OCI-LY7 (cell line): ENCODE measurements at regions not wholly inside any gene's neighbourhood (a gene's known extent, or its start where the extent isn't known, plus 50 kb on each side); places are given as distances from the start of the nearest gene placed in this dataset.

ENCODE experiments used
- BruUV-seq: library from RNA; stranded (reverse); fragments of 400-500 nt; replicated peaks from 2 replicates; lab custom pipeline; 2021; lab: Mats Ljungman, UMichigan
- CTCF ChIA-PET: fragments of 300-600 bp; sonication (Branson Sonifier 250); formaldehyde crosslinking; loops from one replicate; lab custom pipeline; 2022; ENCODE audit warnings: antibody characterized with exemption; ENCODE audit not compliant: unreplicated experiment; lab: Charles Lee
- POLR2A ChIA-PET: fragments of 300-600 bp; sonication (Branson Sonifier 250); formaldehyde crosslinking; loops from one replicate; lab custom pipeline; 2022; ENCODE audit warnings: antibody characterized with exemption; lab: Charles Lee
- DNase-seq: peaks from one replicate; pipeline ENCODE4 v3.0.0-alpha.2; 2015; ENCODE audit warnings: low spot score
- H2AFZ ChIP-seq: fragments of 200-600 bp; sonication (generic), shearing (Covaris generic); 2 replicates; pipeline ENCODE4 v1.6.1; 2014; ENCODE audit warnings: mild to moderate bottlenecking, antibody characterized with exemption, low read length, moderate library complexity
- H3K27ac ChIP-seq: fragments of 200-600 bp; sonication (generic); 2 replicates; pipeline ENCODE4 v1.5.1; 2014; ENCODE audit warnings: mixed run types, low read depth, mild to moderate bottlenecking, moderate library complexity, low read length, inconsistent platforms; ENCODE audit not compliant: poor library complexity, severe bottlenecking
- H3K36me3 ChIP-seq: fragments of 200-600 bp; sonication (generic); 2 replicates; pipeline ENCODE4 v1.6.1; 2014; ENCODE audit warnings: mild to moderate bottlenecking, antibody characterized with exemption, low read length, moderate library complexity, mixed read lengths; ENCODE audit not compliant: insufficient read depth
- H3K4me1 ChIP-seq: fragments of 200-600 bp; sonication (generic); 2 replicates; pipeline ENCODE4 v1.5.1; 2014; ENCODE audit warnings: mild to moderate bottlenecking, low read length; ENCODE audit not compliant: insufficient read depth, poor library complexity, severe bottlenecking
- H3K4me2 ChIP-seq: fragments of 200-600 bp; sonication (generic); 2 replicates; pipeline ENCODE4 v1.6.1; 2014; ENCODE audit warnings: mild to moderate bottlenecking, low read length
- H3K4me3 ChIP-seq: fragments of 200-600 bp; sonication (generic); 2 replicates; pipeline ENCODE4 v1.5.1; 2014; ENCODE audit warnings: mild to moderate bottlenecking, low read depth, low read length; ENCODE audit not compliant: poor library complexity, severe bottlenecking
- H3K79me2 ChIP-seq: fragments of 200-600 bp; sonication (generic); 2 replicates; pipeline ENCODE4 v1.6.1; 2016; ENCODE audit warnings: low read depth, mild to moderate bottlenecking, low read length, moderate library complexity, mixed read lengths; ENCODE audit not compliant: insufficient read depth
- H3K9me2 ChIP-seq: fragments of 200-600 bp; sonication (generic); 2 replicates; pipeline ENCODE4 v1.6.1; 2016; ENCODE audit warnings: mild to moderate bottlenecking, low read length, mixed read lengths; ENCODE audit not compliant: insufficient read depth
- H3K9me3 ChIP-seq: fragments of 200-600 bp; sonication (generic); 2 replicates; pipeline ENCODE4 v1.6.1; 2014; ENCODE audit warnings: mild to moderate bottlenecking, mixed run types, low read length, mixed read lengths
- H4K20me1 ChIP-seq: fragments of 200-600 bp; sonication (generic); 2 replicates; pipeline ENCODE4 v1.6.1; 2014; ENCODE audit warnings: mild to moderate bottlenecking, antibody characterized with exemption, low read length, moderate library complexity, mixed read lengths; ENCODE audit not compliant: insufficient read depth
- EZH2phosphoT487 ChIP-seq: fragments of 200-600 bp; sonication (generic); IDR thresholded peaks from 2 replicates; pipeline ENCODE4 v1.6.1; 2018; ENCODE audit warnings: low read depth, borderline replicate concordance, mild to moderate bottlenecking, mixed run types, antibody characterized with exemption, low read length, moderate library complexity, mixed read lengths
- intact Hi-C: fragments of 100-400 bp; cut with micrococcal nuclease; formaldehyde crosslinking; loops from one replicate; pipeline ENCODE4 v1.10.0; 2022; ENCODE audit not compliant: unreplicated experiment
- TF ChIP-seq, protein P1 (sequence below): fragments of 200-600 bp; sonication (generic); conservative IDR thresholded peaks from 2 replicates; pipeline ENCODE4 v1.5.1; 2014; ENCODE audit warnings: mild to moderate bottlenecking, antibody characterized with exemption, low read length, moderate library complexity, mixed read lengths

GRCh38 chr20:48293671-48294070, 508.4 kb upstream of the SULF2 start:
- POLR2A ChIA-PET = no interaction called here
- no peak overlapping the region for H3K4me2 ChIP-seq
- H3K9me3 ChIP-seq = no peaks in the 10 kb centered on the region
- no peaks in the 10 kb centered on the region for H3K36me3 ChIP-seq
- CTCF ChIA-PET = no interaction called here
- no peak overlapping the region for H3K4me3 ChIP-seq
- BruUV-seq = no TSS peak
- H3K79me2 ChIP-seq = no peaks in the 10 kb centered on the region
- intact Hi-C loops = no loop called here
- H4K20me1 ChIP-seq = no peaks in the 10 kb centered on the region
- H3K27ac ChIP-seq = no peak overlapping the region
- no peaks in the 10 kb centered on the region for H3K9me2 ChIP-seq
- no peak overlapping the region for H2AFZ ChIP-seq
- H3K4me1 ChIP-seq = no peaks in the 10 kb centered on the region
- no peak for TF ChIP-seq EZH2phosphoT487
- TF ChIP-seq, protein P1, sequence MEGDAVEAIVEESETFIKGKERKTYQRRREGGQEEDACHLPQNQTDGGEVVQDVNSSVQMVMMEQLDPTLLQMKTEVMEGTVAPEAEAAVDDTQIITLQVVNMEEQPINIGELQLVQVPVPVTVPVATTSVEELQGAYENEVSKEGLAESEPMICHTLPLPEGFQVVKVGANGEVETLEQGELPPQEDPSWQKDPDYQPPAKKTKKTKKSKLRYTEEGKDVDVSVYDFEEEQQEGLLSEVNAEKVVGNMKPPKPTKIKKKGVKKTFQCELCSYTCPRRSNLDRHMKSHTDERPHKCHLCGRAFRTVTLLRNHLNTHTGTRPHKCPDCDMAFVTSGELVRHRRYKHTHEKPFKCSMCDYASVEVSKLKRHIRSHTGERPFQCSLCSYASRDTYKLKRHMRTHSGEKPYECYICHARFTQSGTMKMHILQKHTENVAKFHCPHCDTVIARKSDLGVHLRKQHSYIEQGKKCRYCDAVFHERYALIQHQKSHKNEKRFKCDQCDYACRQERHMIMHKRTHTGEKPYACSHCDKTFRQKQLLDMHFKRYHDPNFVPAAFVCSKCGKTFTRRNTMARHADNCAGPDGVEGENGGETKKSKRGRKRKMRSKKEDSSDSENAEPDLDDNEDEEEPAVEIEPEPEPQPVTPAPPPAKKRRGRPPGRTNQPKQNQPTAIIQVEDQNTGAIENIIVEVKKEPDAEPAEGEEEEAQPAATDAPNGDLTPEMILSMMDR = no peak
- DNase-seq = no peak

DNA sequence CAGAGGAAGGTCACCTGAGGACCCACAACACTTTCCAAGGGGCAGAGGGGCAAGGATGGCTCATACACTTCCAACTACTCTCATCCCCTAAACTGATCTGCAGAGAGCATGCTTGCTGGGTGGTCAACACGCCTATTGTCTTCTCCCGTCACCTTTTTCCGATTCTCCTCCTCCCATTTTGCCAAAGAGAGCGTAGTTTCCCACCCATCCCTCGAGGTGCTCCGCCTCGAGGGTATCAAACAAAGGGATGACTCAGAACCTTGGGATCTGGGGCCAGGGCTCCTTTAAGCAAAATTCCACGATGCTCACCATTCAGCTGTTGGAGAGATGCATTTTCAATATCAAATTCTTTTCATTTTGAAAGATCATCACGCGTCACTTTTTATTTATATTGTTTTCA, 507.5 kb upstream of the SULF2 start:
- Histone ChIP-seq H3K9me3 (no peaks in the 10 kb centered on the region), H3K4me3 (no peak overlapping the region), H4K20me1 (no peaks in the 10 kb centered on the region), H2AFZ (no peak overlapping the region), H3K27ac (no peak overlapping the region), H3K4me1 (no peaks in the 10 kb centered on the region), H3K4me2 (no peak overlapping the region), H3K79me2 (no peaks in the 10 kb centered on the region), H3K9me2 (no peaks in the 10 kb centered on the region), H3K36me3 (no peaks in the 10 kb centered on the region)
- intact Hi-C loops = no loop called here
- POLR2A ChIA-PET = no interaction called here
- CTCF ChIA-PET = no interaction called here
- no peak for TF ChIP-seq EZH2phosphoT487
- TF ChIP-seq, protein P1 = no peak
- DNase-seq = no peak
- BruUV-seq = no TSS peak

- POLR2A ChIA-PET = interaction anchor here (0.5 kb wide), 1 partner anchor 374 kb away, joined by 3 read pairs; no protein-coding TSS in a partner anchor
- DNase-seq = no peak
- H3K79me2 ChIP-seq = no peaks in the 10 kb centered on the region
- H3K27ac ChIP-seq = no peak overlapping the region
- no peaks in the 10 kb centered on the region for H3K9me2 ChIP-seq
- CTCF ChIA-PET = no interaction called here
- intact Hi-C loops = no loop called here
- TF ChIP-seq, protein P1 = no peak
- TF ChIP-seq EZH2phosphoT487 = no peak
- no peaks in the 10 kb centered on the region for H3K36me3 ChIP-seq
- H2AFZ ChIP-seq = no peak overlapping the region
- H3K4me1 ChIP-seq = no peaks in the 10 kb centered on the region
- no peak overlapping the region for H3K4me3 ChIP-seq
- H3K4me2 ChIP-seq = no peak overlapping the region
- no TSS peak for BruUV-seq
- no peaks in the 10 kb centered on the region for H4K20me1 ChIP-seq
- no peaks in the 10 kb centered on the region for H3K9me3 ChIP-seq
Measured at GRCh38 chr20:48291896-48292295, 506.6 kb upstream of the SULF2 start.
